WTC11 (cell line): ENCODE measurements at regions not wholly inside any gene's neighbourhood (a gene's known extent, or its start where the extent isn't known, plus 50 kb on each side); places are given as distances from the start of the nearest gene placed in this dataset.

ENCODE experiments used
- ATAC-seq: fragments of 200-7000 bp; cut with Tn5 transposase; 2 replicates; pipeline ENCODE4 v1.10.0; 2021; ENCODE audit warnings: mild to moderate bottlenecking, moderate library complexity
- CTCF ChIA-PET: fragments of 300-600 bp; sonication (Branson Sonifier 250); formaldehyde crosslinking; loops from one replicate; lab custom pipeline; 2021; ENCODE audit warnings: antibody characterized with exemption; lab: Charles Lee
- POLR2A ChIA-PET: fragments of 350-600 bp; sonication (Branson Sonifier 250); formaldehyde crosslinking; loops from one replicate; lab custom pipeline; 2021; ENCODE audit warnings: antibody characterized with exemption; lab: Charles Lee
- DNase-seq: peaks from one replicate; pipeline ENCODE4 v3.0.0; 2021; ENCODE audit warnings: low spot score
- H3K27ac Mint-ChIP-seq: 2 replicates; pipeline ENCODE4 v1.8.0; 2021; ENCODE audit warnings: mixed read lengths
- H3K27me3 Mint-ChIP-seq: 2 replicates; pipeline ENCODE4 v1.8.0; 2021; ENCODE audit warnings: low read depth, mild to moderate bottlenecking, moderate library complexity, mixed read lengths
- H3K36me3 Mint-ChIP-seq: 2 replicates; pipeline ENCODE4 v1.8.0; 2021; ENCODE audit warnings: mixed read lengths
- H3K4me1 Mint-ChIP-seq: 2 replicates; pipeline ENCODE4 v1.8.0; 2022; ENCODE audit warnings: mixed read lengths
- H3K4me3 Mint-ChIP-seq: 2 replicates; pipeline ENCODE4 v1.8.0; 2021; ENCODE audit warnings: mild to moderate bottlenecking, moderate library complexity, mixed read lengths
- H3K9me3 Mint-ChIP-seq: 2 replicates; pipeline ENCODE4 v1.8.0; 2021; ENCODE audit warnings: mixed read lengths
- CDX4 ChIP-seq: fragments of 250-450 bp; sonication (Bioruptor Pico); IDR thresholded peaks from 2 replicates; pipeline ENCODE4 v1.9.0; 2021; ENCODE audit warnings: moderate library complexity, mild to moderate bottlenecking, inconsistent platforms, borderline replicate concordance
- CREB1 ChIP-seq: sonication (generic); formaldehyde crosslinking; IDR thresholded peaks from 2 replicates; pipeline ENCODE4 v1.8.0; 2023; ENCODE audit warnings: mild to moderate bottlenecking, missing genetic modification reagents
- E2F1 ChIP-seq: sonication (generic); formaldehyde crosslinking; IDR thresholded peaks from 2 replicates; pipeline ENCODE4 v1.8.0; 2022; ENCODE audit warnings: mild to moderate bottlenecking, missing genetic modification reagents
- ERG ChIP-seq: fragments of 250-450 bp; sonication (Bioruptor Pico); IDR thresholded peaks from 2 replicates; pipeline ENCODE4 v1.8.0; 2021; ENCODE audit warnings: mild to moderate bottlenecking
- ESRRA ChIP-seq: sonication (generic); formaldehyde crosslinking; IDR thresholded peaks from 2 replicates; pipeline ENCODE4 v1.8.1; 2022; ENCODE audit warnings: mild to moderate bottlenecking, missing genetic modification reagents, borderline replicate concordance
- ETV6 ChIP-seq: sonication (generic); formaldehyde crosslinking; IDR thresholded peaks from 2 replicates; pipeline ENCODE4 v1.8.1; 2022; ENCODE audit warnings: mild to moderate bottlenecking, missing genetic modification reagents
- FOXP4 ChIP-seq: sonication (generic); formaldehyde crosslinking; IDR thresholded peaks from 2 replicates; pipeline ENCODE4 v1.8.0; 2022; ENCODE audit warnings: mild to moderate bottlenecking, missing genetic modification reagents
- GTF2I ChIP-seq: fragments of 250-450 bp; sonication (Bioruptor Pico); conservative IDR thresholded peaks from 2 replicates; pipeline ENCODE4 v1.4.0; 2021; ENCODE audit warnings: mild to moderate bottlenecking
- IRF2 ChIP-seq: sonication (generic); formaldehyde crosslinking; IDR thresholded peaks from 2 replicates; pipeline ENCODE4 v1.8.0; 2022; ENCODE audit warnings: low read depth, missing genetic modification reagents, borderline replicate concordance
- JUN ChIP-seq: sonication (generic); formaldehyde crosslinking; IDR thresholded peaks from 2 replicates; pipeline ENCODE4 v1.8.0; 2023; ENCODE audit warnings: mild to moderate bottlenecking, missing genetic modification reagents
- MLX ChIP-seq: sonication (generic); formaldehyde crosslinking; IDR thresholded peaks from 2 replicates; pipeline ENCODE4 v1.8.1; 2023; ENCODE audit warnings: mild to moderate bottlenecking, missing genetic modification reagents, moderate library complexity
- MXD4 ChIP-seq: fragments of 250-450 bp; sonication (Bioruptor Pico); IDR thresholded peaks from 2 replicates; pipeline ENCODE4 v1.8.0; 2021; ENCODE audit warnings: mild to moderate bottlenecking, moderate library complexity, borderline replicate concordance
- NFATC4 ChIP-seq: fragments of 250-450 bp; sonication (Bioruptor Pico); IDR thresholded peaks from 2 replicates; pipeline ENCODE4 v1.9.0; 2021; ENCODE audit warnings: mild to moderate bottlenecking
- NFYB ChIP-seq: sonication (generic); formaldehyde crosslinking; conservative IDR thresholded peaks from 2 replicates; pipeline ENCODE4 v1.8.0; 2022; ENCODE audit warnings: low read depth, missing genetic modification reagents
- PREB ChIP-seq: sonication (generic); formaldehyde crosslinking; IDR thresholded peaks from 2 replicates; pipeline ENCODE4 v1.8.1; 2022; ENCODE audit warnings: mild to moderate bottlenecking, missing genetic modification reagents, moderate library complexity, borderline replicate concordance
- SMAD4 ChIP-seq: sonication (generic); formaldehyde crosslinking; IDR thresholded peaks from 2 replicates; pipeline ENCODE4 v1.8.0; 2022; ENCODE audit warnings: mild to moderate bottlenecking, missing genetic modification reagents
- SOX15 ChIP-seq: fragments of 250-450 bp; sonication (Bioruptor Pico); IDR thresholded peaks from 2 replicates; pipeline ENCODE4 v1.9.0; 2021; ENCODE audit warnings: mild to moderate bottlenecking
- STAT6 ChIP-seq: sonication (generic); formaldehyde crosslinking; conservative IDR thresholded peaks from 2 replicates; pipeline ENCODE4 v1.8.1; 2023; ENCODE audit warnings: mild to moderate bottlenecking, low read depth, missing genetic modification reagents, moderate library complexity
- TCF7 ChIP-seq: sonication (generic); formaldehyde crosslinking; IDR thresholded peaks from 2 replicates; pipeline ENCODE4 v1.8.0; 2022; ENCODE audit warnings: mild to moderate bottlenecking, low read depth, missing genetic modification reagents, moderate library complexity
- TEAD4 ChIP-seq: sonication (generic); formaldehyde crosslinking; IDR thresholded peaks from 2 replicates; pipeline ENCODE4 v1.8.0; 2022; ENCODE audit warnings: mild to moderate bottlenecking, missing genetic modification reagents
- TP53 ChIP-seq: sonication (generic); formaldehyde crosslinking; IDR thresholded peaks from 2 replicates; pipeline ENCODE4 v1.8.1; 2023; ENCODE audit warnings: mild to moderate bottlenecking, missing genetic modification reagents
- ZMAT4 ChIP-seq: fragments of 250-450 bp; sonication (Bioruptor Pico); IDR thresholded peaks from 2 replicates; pipeline ENCODE4 v1.9.0; 2021; ENCODE audit warnings: mild to moderate bottlenecking
- ZNF263 ChIP-seq: sonication (generic); formaldehyde crosslinking; IDR thresholded peaks from 2 replicates; pipeline ENCODE4 v1.8.1; 2022; ENCODE audit warnings: low read depth, mild to moderate bottlenecking, moderate library complexity, missing genetic modification reagents
- ZNF423 ChIP-seq: fragments of 250-450 bp; sonication (Bioruptor Pico); IDR thresholded peaks from 2 replicates; pipeline ENCODE4 v2.1.2; 2022; ENCODE audit warnings: mild to moderate bottlenecking, moderate library complexity

- CTCF ChIA-PET, result no interaction called here
- no peaks in the 10 kb centered on the region for H3K4me1 Mint-ChIP-seq
- peaks cover 38% of the 10 kb centered on the region for H3K36me3 Mint-ChIP-seq
- ATAC-seq, result no peak
- TF ChIP-seq IRF2, result no peak
- no peak for TF ChIP-seq CREB1
- TF ChIP-seq CDX4 (CRISPR knock-in tag), result no peak
- TF ChIP-seq ZMAT4 (CRISPR knock-in tag), result no peak
- TF ChIP-seq TP53 (CRISPR knock-in tag), result no peak
- TF ChIP-seq MLX (CRISPR knock-in tag), result no peak
- no peak for TF ChIP-seq TCF7 (CRISPR knock-in tag)
- TF ChIP-seq FOXP4, result no peak
- no peak for TF ChIP-seq TEAD4
- no peak for TF ChIP-seq ERG (CRISPR knock-in tag)
- 0 out of 2 replicates have a peak, but pooled peaks cover 3% of the 10 kb centered on the region for H3K27me3 Mint-ChIP-seq
- DNase-seq, result no peak
- no peak overlapping the region for H3K4me3 Mint-ChIP-seq
- no peak overlapping the region for H3K27ac Mint-ChIP-seq
- H3K9me3 Mint-ChIP-seq, result peaks cover 58% of the 10 kb centered on the region
- POLR2A ChIA-PET, result no interaction called here
Observed at GRCh38 chr9:81320909-81321482, 368.4 kb downstream of the TLE1 start.

GRCh38 chr9:81318571-81318970 lies 370.8 kb downstream of the TLE1 start:
- no peak for DNase-seq
- no peaks in the 10 kb centered on the region for H3K27me3 Mint-ChIP-seq
- ATAC-seq, result no peak
- no peaks in the 10 kb centered on the region for H3K4me1 Mint-ChIP-seq
- no peak overlapping the region for H3K4me3 Mint-ChIP-seq
- TF ChIP-seq ZNF423 (CRISPR knock-in tag), result no peak
- TF ChIP-seq ESRRA (CRISPR knock-in tag), result no peak
- no peak for TF ChIP-seq ETV6
- TF ChIP-seq TEAD4, result no peak
- TF ChIP-seq SOX15 (CRISPR knock-in tag), result no peak
- no peak overlapping the region for H3K27ac Mint-ChIP-seq
- H3K9me3 Mint-ChIP-seq, result peaks cover 52% of the 10 kb centered on the region
- ChIA-PET POLR2A (no interaction called here), CTCF (no interaction called here)
- H3K36me3 Mint-ChIP-seq, result peaks cover 37% of the 10 kb centered on the region

- Mint-ChIP-seq H3K36me3 (peaks cover 32% of the 10 kb centered on the region), H3K27ac (no peak overlapping the region), H3K27me3 (no peaks in the 10 kb centered on the region), H3K9me3 (peaks cover 46% of the 10 kb centered on the region), H3K4me3 (no peak overlapping the region), H3K4me1 (no peaks in the 10 kb centered on the region)
- ChIA-PET CTCF (no interaction called here), POLR2A (no interaction called here)
- ATAC-seq (no peak), DNase-seq (no peak)
- TF ChIP-seq SMAD4 (CRISPR knock-in tag) (no peak), ZNF263 (CRISPR knock-in tag) (no peak), MXD4 (CRISPR knock-in tag) (no peak), STAT6 (CRISPR knock-in tag) (no peak), PREB (CRISPR knock-in tag) (no peak), NFATC4 (CRISPR knock-in tag) (no peak), JUN (CRISPR knock-in tag) (no peak), GTF2I (CRISPR knock-in tag) (no peak), NFYB (no peak), E2F1 (CRISPR knock-in tag) (no peak), TEAD4 (no peak)
Observed at GRCh38 chr9:81317939-81318338, 371.4 kb downstream of the TLE1 start.
